Liver (tissue), 3 donors: ENCODE measurements at regions not wholly inside any gene's neighbourhood (a gene's known extent, or its start where the extent isn't known, plus 50 kb on each side); places are given as distances from the start of the nearest gene placed in this dataset.

Experiments used
- SP1 ChIP-seq: IDR thresholded peaks from 2 replicates; pipeline ENCODE4 v1.6.1; 2018; ENCODE audit warnings: antibody characterized with exemption, mild to moderate bottlenecking
- TF ChIP-seq, protein P1 (sequence below): IDR thresholded peaks from 2 replicates; pipeline ENCODE4 v1.6.1; 2016; ENCODE audit warnings: antibody characterized with exemption
- TF ChIP-seq, protein P2 (sequence below): fragments of 150-350 bp; IDR thresholded peaks from 2 replicates; pipeline ENCODE4 v1.5.1; 2017; ENCODE audit warnings: improper control_type of control experiment, low read depth, low read length; ENCODE audit not compliant: missing input control
- donor health status: healthy.
- donor health status: healthy.

DNA sequence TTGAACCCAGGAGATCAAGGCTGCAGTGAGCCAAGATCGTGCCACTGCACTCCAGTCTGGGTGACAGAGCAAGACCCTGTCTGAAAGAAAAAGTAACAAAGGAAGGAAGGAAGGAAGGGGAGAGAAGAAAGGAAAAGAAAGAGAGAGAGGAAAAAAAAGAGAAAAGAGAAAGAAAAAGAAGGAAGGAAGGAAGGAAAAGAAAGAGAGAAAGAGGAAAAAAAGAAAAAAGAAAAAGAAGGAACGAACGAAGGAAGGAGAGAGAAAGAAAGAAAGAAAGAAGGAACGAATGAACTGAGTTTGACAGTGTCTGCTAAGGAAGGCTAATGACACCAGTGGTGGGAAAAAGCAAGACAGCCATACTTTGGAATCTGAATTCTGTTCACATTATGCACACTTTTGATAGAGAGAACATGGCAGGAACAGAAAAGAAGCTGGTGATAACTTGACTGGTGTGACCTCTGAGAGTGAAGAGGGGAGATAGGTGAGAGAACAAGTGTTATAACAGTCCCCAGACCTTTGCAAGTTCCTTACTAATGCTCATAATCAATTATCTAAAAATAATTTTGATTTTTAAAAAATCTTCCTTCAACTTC lies 93.3 kb upstream of the MYLIP start:
- TF ChIP-seq, protein P1, sequence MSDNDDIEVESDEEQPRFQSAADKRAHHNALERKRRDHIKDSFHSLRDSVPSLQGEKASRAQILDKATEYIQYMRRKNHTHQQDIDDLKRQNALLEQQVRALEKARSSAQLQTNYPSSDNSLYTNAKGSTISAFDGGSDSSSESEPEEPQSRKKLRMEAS: no peak
- TF ChIP-seq, protein P2, sequence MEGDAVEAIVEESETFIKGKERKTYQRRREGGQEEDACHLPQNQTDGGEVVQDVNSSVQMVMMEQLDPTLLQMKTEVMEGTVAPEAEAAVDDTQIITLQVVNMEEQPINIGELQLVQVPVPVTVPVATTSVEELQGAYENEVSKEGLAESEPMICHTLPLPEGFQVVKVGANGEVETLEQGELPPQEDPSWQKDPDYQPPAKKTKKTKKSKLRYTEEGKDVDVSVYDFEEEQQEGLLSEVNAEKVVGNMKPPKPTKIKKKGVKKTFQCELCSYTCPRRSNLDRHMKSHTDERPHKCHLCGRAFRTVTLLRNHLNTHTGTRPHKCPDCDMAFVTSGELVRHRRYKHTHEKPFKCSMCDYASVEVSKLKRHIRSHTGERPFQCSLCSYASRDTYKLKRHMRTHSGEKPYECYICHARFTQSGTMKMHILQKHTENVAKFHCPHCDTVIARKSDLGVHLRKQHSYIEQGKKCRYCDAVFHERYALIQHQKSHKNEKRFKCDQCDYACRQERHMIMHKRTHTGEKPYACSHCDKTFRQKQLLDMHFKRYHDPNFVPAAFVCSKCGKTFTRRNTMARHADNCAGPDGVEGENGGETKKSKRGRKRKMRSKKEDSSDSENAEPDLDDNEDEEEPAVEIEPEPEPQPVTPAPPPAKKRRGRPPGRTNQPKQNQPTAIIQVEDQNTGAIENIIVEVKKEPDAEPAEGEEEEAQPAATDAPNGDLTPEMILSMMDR: no peak
- TF ChIP-seq SP1: no peak
